HCT116 (cell line): ENCODE measurements at regions not wholly inside any gene's neighbourhood (a gene's known extent, or its start where the extent isn't known, plus 50 kb on each side); places are given as distances from the start of the nearest gene placed in this dataset.

Experiments used
- ATF3 ChIP-seq: IDR thresholded peaks from 2 replicates; pipeline ENCODE4 v1.6.1; 2012
- CTCF ChIP-seq, 3 experiments: fragments of 200-600 bp in 1 of 3; sonication (generic) in 1 of 3; IDR thresholded peaks in 2 of 3; conservative IDR thresholded peaks in 1 of 3; 2 replicates each; pipeline ENCODE4 v1.5.1; 2012 to 2017; ENCODE audit warnings: low read depth in 2 of 3, low read length in 2 of 3, antibody characterized with exemption in 1 of 3, borderline replicate concordance in 1 of 3, control low read depth in 1 of 3, mild to moderate bottlenecking in 1 of 3, mixed read lengths in 1 of 3, mixed run types in 1 of 3, moderate library complexity in 1 of 3; ENCODE audit not compliant: insufficient read depth in 1 of 3
- EZH2phosphoT487 ChIP-seq: fragments of 200-600 bp; IDR thresholded peaks from 2 replicates; pipeline ENCODE4 v1.6.1; 2018; ENCODE audit warnings: antibody characterized with exemption, borderline replicate concordance
- POLR2A ChIP-seq: IDR thresholded peaks from 2 replicates; pipeline ENCODE4 v1.7.0; 2011; ENCODE audit warnings: borderline replicate concordance; ENCODE audit not compliant: insufficient read depth, insufficient read length; ENCODE audit errors: extremely low read depth
- POLR2AphosphoS5 ChIP-seq: IDR thresholded peaks from 2 replicates; pipeline ENCODE4 v1.6.1; 2011; ENCODE audit warnings: mild to moderate bottlenecking, low read depth, low read length, moderate library complexity
- SIN3A ChIP-seq: IDR thresholded peaks from 2 replicates; pipeline ENCODE4 v1.6.1; 2012; ENCODE audit warnings: low read depth

- TF ChIP-seq CTCF (IDR thresholded peaks at IDR 0.05 in 2 of 3, conservative IDR thresholded peaks at IDR 0.05 in 1 of 3; ENCODE audit: borderline replicate concordance in 1 of 3, insufficient read depth in 1 of 3, low read depth in 2 of 3, low read length in 2 of 3) (peak in 1 of 3 experiments; percentile 13; a peak in 1 of 6 replicates), ATF3 (no peak), POLR2A (no peak), POLR2AphosphoS5 (no peak), SIN3A (no peak), EZH2phosphoT487 (no peak)
Measured at GRCh38 chrX:4277122-4277521, 563.7 kb upstream of the PRKX start.
